COLO829 (cell line): ENCODE measurements at regions not wholly inside any gene's neighbourhood (a gene's known extent, or its start where the extent isn't known, plus 50 kb on each side); places are given as distances from the start of the nearest gene placed in this dataset.

Experiments used
- DNase-seq: peaks from one replicate; pipeline ENCODE4 v3.0.0; 2012; ENCODE audit warnings: low spot score

DNA sequence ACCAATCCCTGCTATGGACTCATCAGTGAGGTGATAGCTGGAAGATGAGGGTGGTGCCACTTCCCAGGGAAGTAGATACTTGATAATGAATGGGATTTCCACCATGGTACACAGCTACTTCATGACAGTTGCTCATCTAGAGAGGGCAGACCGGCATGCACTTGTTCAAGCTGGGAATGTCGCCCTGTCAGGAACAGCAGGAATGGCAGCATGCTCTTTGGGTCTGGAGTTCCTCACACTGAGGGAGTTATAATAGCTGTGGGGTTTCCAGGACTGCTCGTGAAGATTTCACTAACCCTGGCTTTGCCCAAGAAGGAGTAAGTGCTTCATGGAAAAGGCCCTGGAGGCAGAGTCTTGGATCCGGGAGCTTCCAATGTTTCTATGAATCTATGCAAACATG lies 129.2 kb downstream of the PSMG1 start:
- DNase-seq, result no peak

DNA sequence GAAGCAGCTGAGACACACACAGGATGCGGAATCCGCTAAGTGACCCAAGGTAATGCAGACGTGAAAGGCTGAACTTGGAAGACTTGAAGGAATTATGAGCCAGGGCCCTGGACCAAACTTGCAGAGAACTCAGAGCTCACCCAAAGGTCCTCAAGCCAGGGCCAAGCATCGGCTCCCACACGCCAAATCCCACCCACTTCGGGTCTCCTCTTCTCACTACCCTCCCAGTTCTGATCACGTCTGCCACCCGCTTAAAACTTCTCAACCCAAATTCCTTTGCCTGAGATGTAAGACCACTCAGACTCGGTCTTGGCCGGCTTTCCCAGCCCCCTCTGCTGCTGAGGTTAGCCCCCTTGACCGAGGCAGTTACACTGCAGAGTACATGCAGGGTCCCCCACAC lies 130.1 kb downstream of the PSMG1 start:
- DNase-seq, result no peak

- DNase-seq, result no peak
These were observed 130.5 kb downstream of the PSMG1 start for GRCh38 chr21:39052718-39053117.

- DNase-seq, result no peak
These were observed 131.7 kb downstream of the PSMG1 start for GRCh38 chr21:39051588-39051949.

DNA sequence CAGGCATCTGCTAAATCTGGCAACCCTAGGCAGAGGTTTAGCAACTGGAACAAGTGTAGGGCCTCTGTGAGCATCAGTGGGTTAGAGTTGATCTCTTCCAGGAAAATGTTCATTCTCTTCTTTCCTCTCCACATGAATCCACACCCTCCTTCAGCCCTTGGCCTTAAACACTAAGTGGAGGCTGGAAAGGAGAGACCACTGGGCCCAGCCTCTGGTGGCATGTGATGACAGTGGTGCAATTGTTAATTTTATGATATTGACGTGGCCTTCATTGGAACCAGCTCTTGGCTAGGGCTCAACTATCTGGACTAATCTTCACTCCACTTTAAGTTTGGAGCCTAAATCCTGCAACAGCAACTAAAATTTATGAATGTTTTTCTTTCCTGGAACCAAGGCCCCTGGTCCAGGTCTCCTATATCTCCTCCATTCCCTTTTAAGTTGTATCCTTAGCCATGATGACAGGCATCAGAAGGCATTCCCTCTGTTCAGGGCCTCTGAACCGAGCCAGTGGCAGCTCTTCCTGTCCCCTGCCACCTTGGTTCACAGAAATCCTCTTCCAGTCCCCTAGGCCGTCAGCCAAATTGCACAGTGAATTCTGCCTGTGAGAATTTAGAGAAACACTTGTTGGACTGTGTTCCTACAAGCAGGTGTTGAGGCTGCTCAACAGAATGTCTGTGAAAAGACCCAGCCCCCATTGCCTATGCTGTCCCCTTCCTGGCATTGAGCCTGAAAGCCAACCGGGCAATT lies 132.2 kb downstream of the PSMG1 start:
- DNase-seq, result no peak

GRCh38 chr21:39048574-39048973 lies 134.7 kb downstream of the PSMG1 start:
- no peak for DNase-seq

- DNase-seq, result no peak
These were observed 135.2 kb downstream of the PSMG1 start for GRCh38 chr21:39048064-39048463.

- DNase-seq, result no peak
These were observed 136.2 kb downstream of the PSMG1 start for GRCh38 chr21:39047046-39047445.

- no peak for DNase-seq
These were observed 136.9 kb downstream of the PSMG1 start for GRCh38 chr21:39046236-39046916.

DNA sequence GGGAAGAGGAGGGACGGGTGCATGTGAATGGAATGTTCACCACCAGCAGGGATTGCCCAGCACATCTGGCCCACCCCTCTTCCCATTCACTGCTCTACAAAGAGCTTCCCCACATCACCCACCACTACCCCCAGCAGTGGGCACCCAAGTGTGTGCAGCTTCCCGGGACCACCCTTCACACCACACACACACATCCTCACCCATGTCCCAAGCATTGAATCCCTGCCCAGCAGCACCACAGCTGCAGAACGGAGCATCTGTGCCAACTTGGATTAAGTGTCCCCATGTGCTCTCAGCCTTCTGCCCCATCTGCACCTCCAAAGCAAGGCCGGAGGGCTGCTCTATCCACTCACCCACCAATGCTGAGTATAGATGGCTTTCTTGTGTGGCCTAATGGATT lies 141.4 kb downstream of the PSMG1 start:
- no peak for DNase-seq

DNA sequence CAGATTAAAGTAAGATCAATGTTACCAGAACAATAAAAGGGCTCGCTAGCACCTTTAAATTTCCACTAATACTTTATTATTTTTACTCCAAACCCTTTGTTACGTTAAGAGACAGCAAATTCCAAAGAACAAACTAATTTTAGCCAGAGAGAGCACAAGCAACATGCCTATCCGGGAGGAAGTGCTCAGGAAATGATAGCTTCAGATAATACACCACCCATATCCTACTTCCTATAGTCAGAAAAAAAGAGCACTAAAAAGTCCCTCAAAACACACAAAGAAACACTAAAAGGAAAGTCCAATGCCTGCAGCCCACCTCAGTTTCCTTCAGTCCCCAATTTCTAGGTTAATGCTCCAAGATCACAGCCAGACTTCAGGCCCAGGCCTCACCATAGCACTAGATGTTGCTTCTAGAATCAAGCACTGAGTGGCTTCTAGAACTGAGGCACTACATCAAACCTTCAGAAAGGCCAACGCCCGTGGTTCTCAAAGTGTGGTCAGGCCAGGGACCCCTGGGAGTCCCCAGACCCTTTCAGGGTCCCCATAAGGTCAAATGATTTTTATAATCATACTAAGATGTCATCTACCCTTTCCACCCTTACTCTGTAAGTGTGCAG lies 142.6 kb downstream of the PSMG1 start:
- no peak for DNase-seq

DNA sequence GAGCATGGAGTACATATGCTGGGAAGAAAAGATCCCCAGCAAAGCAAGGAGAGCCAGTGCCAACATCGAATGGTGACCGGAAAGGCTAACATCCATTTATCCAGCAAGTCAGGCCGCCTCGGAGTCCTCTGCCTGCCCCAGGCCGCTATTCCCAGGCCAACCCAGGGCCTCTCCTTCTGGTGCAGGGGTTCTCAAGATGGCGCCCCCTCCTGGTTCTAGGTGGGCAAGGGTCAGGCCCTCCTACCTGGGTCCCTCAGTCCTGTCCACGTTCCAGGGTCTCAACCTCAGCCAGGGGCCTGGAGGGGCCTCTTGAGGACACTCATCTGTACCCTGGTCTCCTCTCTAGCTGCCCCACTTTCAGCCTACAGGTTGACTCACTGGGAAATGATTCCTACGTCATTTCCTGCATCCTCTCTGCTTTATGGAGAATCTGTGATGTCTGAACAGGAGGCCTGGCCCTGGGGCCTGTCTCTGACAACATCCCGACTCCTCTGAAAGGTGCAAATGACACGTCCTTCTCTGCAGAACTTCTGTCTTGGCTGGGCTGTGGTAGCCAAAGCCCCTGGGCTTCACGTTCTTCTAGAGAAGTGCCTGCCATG lies 145.3 kb downstream of the PSMG1 start:
- DNase-seq, result no peak

- DNase-seq, result no peak
These were observed 146.7 kb downstream of the PSMG1 start for GRCh38 chr21:39036581-39036980.

DNA sequence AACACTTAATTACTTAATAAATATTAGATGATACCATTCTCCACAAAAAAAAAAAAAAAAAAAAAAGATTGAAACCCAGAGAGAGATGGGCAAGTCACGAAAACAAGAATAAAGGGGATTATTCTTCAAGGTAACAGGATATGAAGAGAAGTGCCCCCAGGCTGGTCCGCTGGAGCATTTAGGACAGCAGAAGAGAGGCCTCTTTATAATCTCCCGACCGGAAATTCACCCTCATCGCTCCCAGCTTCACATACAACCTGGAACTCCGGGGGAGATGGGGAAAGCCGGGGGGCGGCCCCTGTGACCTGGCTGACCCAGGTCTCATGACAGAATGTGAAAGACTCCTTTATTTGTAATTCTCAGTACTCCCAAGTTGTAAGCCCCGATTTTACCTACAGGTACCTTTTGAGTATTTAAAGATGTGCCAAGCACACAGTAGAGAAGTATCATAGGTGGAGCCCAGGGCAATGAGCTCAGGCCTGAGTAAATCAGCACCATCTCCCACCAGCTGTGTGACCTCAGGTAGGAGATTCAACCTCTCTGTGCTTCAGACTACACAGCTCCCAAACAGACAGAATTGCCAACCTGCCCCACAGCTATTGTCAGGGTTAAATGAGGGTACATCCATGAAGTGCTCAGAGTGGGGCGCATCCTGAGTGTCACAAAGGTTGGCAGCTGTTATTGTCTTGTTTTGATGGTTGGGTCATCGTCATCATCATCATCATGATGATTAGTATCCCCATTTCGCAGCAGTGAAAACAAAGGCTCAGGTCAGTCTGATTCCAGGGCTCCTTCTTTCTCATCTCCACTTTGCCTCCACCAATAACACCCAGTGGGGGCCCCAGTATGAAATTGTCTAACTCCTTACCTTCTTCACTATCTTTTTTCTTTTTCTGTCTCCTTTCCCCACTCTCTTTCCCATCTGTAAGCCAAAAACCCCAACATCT lies 148.4 kb downstream of the PSMG1 start:
- peak; percentile 85 for DNase-seq

DNA sequence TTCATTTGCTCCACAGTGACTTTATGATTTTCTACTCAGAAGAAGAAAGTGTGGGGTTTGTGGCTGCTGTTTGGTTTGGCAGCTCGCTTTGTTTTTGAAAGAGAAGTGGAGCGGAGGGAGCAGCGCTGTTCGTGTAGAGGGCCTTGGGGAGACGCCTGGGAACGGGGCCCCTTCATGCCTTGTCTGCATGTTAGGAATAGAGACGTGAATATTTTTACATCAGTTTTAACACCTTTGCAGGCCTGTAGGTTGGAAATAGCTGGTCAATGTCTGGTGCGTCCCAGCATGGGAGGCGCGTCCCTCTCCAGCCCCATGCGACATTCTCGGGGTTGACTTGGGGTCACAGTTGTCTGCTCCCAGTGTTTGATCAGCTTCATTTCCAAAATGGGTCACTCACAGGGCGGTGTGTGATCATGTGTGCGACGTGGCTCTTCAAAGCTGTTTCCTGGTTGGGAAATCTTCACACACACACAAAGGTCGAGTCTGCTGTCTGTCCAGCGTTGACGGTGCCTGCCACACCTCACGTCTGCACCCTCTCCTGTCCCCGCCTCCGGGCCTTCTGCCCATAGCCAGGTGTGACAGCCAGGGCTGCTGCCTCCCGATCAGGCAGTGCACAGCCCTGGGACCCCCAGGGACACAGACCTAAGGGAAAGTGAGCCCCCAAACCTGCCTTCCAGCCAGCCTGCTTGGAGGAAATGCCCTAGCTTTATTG lies 149.2 kb downstream of the PSMG1 start:
- DNase-seq, result peak; percentile 42

DNA sequence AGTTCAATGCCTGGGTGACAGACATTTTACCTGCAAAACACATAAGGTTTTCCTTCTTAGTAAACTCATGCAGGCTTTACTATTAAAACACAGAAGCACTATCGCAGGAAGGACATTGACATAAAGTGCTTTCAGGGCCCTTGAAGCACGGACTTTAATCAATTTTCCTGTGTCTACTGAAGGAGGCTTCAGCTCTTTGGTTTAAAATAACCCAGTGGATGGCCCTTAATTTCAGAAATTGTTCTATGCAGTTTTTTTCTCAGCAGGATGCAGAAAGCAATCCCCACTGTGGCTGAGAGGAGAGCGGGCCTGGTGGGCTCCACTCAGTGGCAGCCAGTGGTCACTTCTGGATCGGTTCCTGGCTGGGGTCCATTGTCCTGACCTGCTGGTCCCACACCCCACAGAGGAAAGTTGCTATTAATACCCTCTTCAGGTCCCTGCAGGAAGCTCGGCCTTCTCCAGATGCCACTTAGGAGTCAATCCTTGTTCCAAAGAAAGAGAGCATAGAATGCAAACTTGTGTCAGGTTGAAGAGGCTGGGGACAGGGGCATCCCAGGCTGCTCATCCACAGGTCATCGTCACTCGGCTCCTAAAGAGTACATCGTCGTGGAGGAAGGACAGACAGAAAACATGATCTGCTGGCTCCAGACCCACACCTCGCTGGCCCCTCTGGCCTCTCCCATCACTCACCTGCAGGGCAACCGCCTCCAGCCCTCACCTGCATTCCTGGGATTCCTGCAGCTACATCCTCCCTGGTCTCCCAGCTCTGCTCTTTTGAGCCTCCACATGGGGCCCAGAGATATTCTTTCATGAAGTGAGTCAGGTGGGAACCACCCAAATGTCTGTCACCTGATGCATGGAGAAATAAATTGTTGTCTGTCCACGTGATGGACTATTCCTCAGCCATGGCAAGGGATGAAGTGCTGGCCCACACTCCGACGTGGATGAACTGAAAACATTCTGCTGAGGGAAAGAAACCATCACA lies 153.1 kb downstream of the PSMG1 start:
- DNase-seq, result no peak

- no peak for DNase-seq
These were observed 154.0 kb downstream of the PSMG1 start for GRCh38 chr21:39029086-39029755.

DNA sequence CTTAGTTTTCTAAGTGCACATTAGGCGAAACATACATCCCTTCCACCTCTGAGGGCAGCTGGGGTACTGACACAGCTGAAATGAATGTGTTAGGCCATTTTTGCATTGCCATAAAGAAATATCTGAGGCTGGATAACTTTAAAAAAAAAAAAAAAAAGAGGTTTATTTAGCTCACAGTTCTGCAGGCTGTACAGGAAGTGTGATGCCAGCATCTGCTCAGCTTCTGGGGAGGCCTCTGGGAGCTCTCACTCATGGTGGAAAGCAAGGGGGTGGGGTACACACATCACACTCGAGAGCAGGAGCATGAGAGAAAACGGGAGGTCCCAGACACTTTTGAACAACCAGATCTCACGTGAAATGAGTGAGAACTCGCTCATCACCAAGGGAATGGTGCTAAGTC lies 158.1 kb downstream of the PSMG1 start:
- DNase-seq, result no peak

GRCh38 chr21:39024538-39024937 lies 158.7 kb downstream of the PSMG1 start:
- no peak for DNase-seq
